H1 (cell line): ENCODE measurements at regions not wholly inside any gene's neighbourhood (a gene's known extent, or its start where the extent isn't known, plus 50 kb on each side); places are given as distances from the start of the nearest gene placed in this dataset.

ENCODE experiments used
- ATF3 ChIP-seq: IDR thresholded peaks from 2 replicates; pipeline ENCODE4 v1.6.1; 2011; ENCODE audit warnings: low read depth, mild to moderate bottlenecking, low read length; ENCODE audit not compliant: insufficient read depth
- E2F6 ChIP-seq: IDR thresholded peaks from 2 replicates; pipeline ENCODE4 v1.6.1; 2012; ENCODE audit warnings: inconsistent platforms
- HDAC2 ChIP-seq, 2 experiments: fragments of 300-600 bp in 1 of 2; sonication (generic) in 1 of 2; IDR thresholded peaks; 2 replicates each; pipeline ENCODE4 v1.6.1; 2011 to 2012; ENCODE audit warnings: low read depth in 2 of 2, low read length in 2 of 2, mild to moderate bottlenecking in 2 of 2, moderate library complexity in 2 of 2, borderline replicate concordance in 1 of 2, inconsistent platforms in 1 of 2
- HDAC6 ChIP-seq: IDR thresholded peaks from one replicate; pipeline ENCODE4 v1.7.1; 2012; ENCODE audit warnings: low read depth, mild to moderate bottlenecking, inconsistent platforms, low read length, moderate library complexity
- TCF12 ChIP-seq: IDR thresholded peaks from 2 replicates; pipeline ENCODE4 v1.6.1; 2011; ENCODE audit warnings: low read depth, mild to moderate bottlenecking, low read length

- TF ChIP-seq E2F6 (no peak), TCF12 (no peak), HDAC6 (no peak), ATF3 (no peak), HDAC2 (IDR thresholded peaks at IDR 0.05; ENCODE audit: borderline replicate concordance in 1 of 2, low read depth in 2 of 2, low read length in 2 of 2) (no peak)
Observed at GRCh38 chr7:24346716-24347115, 62.7 kb downstream of the NPY start (continued).
